DOHH2 (cell line): ENCODE measurements at regions not wholly inside any gene's neighbourhood (a gene's known extent, or its start where the extent isn't known, plus 50 kb on each side); places are given as distances from the start of the nearest gene placed in this dataset.

Experiments used
- H3F3A ChIP-seq: fragments of 200-600 bp; sonication (generic), shearing (Covaris generic); 2 replicates; pipeline ENCODE4 v1.6.0; 2016; ENCODE audit warnings: antibody characterized with exemption, mild to moderate bottlenecking; ENCODE audit not compliant: control insufficient read depth, insufficient read depth
- H3K27ac ChIP-seq: fragments of 200-600 bp; sonication (generic); 2 replicates; pipeline ENCODE4 v1.5.1; 2014; ENCODE audit warnings: low read depth, mild to moderate bottlenecking, low read length, moderate library complexity
- H3K27me3 ChIP-seq: fragments of 200-600 bp; sonication (generic); 2 replicates; pipeline ENCODE4 v1.6.1; 2014; ENCODE audit warnings: mild to moderate bottlenecking, low read length, mixed read lengths; ENCODE audit not compliant: control insufficient read depth
- H3K36me3 ChIP-seq: fragments of 200-600 bp; sonication (generic); 2 replicates; pipeline ENCODE4 v1.6.1; 2014; ENCODE audit warnings: mild to moderate bottlenecking, low read length, moderate library complexity, mixed read lengths; ENCODE audit not compliant: control insufficient read depth
- H3K4me1 ChIP-seq: fragments of 200-600 bp; sonication (generic); 2 replicates; pipeline ENCODE4 v1.6.1; 2014; ENCODE audit warnings: mild to moderate bottlenecking, low read length, mixed read lengths; ENCODE audit not compliant: control insufficient read depth
- H3K4me2 ChIP-seq: fragments of 200-600 bp; sonication (generic); 2 replicates; pipeline ENCODE4 v1.6.0; 2014; ENCODE audit warnings: mild to moderate bottlenecking, low read length, moderate library complexity
- H3K4me3 ChIP-seq: fragments of 200-600 bp; sonication (generic); 2 replicates; pipeline ENCODE4 v1.5.1; 2014; ENCODE audit warnings: mild to moderate bottlenecking, low read length, mixed read lengths
- H3K79me2 ChIP-seq: fragments of 200-600 bp; sonication (generic); 2 replicates; pipeline ENCODE4 v1.6.1; 2014; ENCODE audit warnings: mild to moderate bottlenecking, low read length, mixed read lengths; ENCODE audit not compliant: control insufficient read depth
- H3K9me2 ChIP-seq: fragments of 200-600 bp; sonication (generic); replicated peaks from 2 replicates; pipeline ENCODE4 v1.6.1; 2014; ENCODE audit warnings: mild to moderate bottlenecking, low read length, mixed read lengths; ENCODE audit not compliant: control insufficient read depth
- H3K9me3 ChIP-seq: fragments of 200-600 bp; sonication (generic); 2 replicates; pipeline ENCODE4 v1.6.1; 2014; ENCODE audit warnings: antibody characterized with exemption, low read length, mixed read lengths; ENCODE audit not compliant: control insufficient read depth, insufficient read depth
- H4K20me1 ChIP-seq: fragments of 200-600 bp; sonication (generic); 2 replicates; pipeline ENCODE4 v1.6.0; 2014; ENCODE audit warnings: low read depth, mild to moderate bottlenecking, antibody characterized with exemption, low read length, moderate library complexity; ENCODE audit not compliant: control insufficient read depth, insufficient read depth
- CTCF ChIP-seq: fragments of 200-600 bp; sonication (generic); IDR thresholded peaks from one replicate; pipeline ENCODE4 v1.5.1; 2014; ENCODE audit warnings: antibody characterized with exemption, mild to moderate bottlenecking, low read depth, low read length; ENCODE audit not compliant: poor library complexity, severe bottlenecking
- EZH2phosphoT487 ChIP-seq: fragments of 200-600 bp; sonication (generic); IDR thresholded peaks from 2 replicates; pipeline ENCODE4 v1.6.1; 2017; ENCODE audit warnings: borderline replicate concordance, mild to moderate bottlenecking, antibody characterized with exemption, low read length, moderate library complexity, mixed read lengths

GRCh38 chr10:21010615-21011014 is 113.5 kb upstream of the NEBL start:
- Histone ChIP-seq H3K9me2 (no peaks in the 10 kb centered on the region), H3K4me2 (no peak overlapping the region), H3K36me3 (no peaks in the 10 kb centered on the region), H3K27me3 (no peaks in the 10 kb centered on the region), H3K4me3 (no peak overlapping the region), H3F3A (no peaks in the 10 kb centered on the region), H4K20me1 (no peaks in the 10 kb centered on the region), H3K27ac (no peak overlapping the region), H3K9me3 (no peaks in the 10 kb centered on the region), H3K4me1 (no peaks in the 10 kb centered on the region), H3K79me2 (no peaks in the 10 kb centered on the region)
- TF ChIP-seq CTCF, result no peak
- no peak for TF ChIP-seq EZH2phosphoT487

DNA sequence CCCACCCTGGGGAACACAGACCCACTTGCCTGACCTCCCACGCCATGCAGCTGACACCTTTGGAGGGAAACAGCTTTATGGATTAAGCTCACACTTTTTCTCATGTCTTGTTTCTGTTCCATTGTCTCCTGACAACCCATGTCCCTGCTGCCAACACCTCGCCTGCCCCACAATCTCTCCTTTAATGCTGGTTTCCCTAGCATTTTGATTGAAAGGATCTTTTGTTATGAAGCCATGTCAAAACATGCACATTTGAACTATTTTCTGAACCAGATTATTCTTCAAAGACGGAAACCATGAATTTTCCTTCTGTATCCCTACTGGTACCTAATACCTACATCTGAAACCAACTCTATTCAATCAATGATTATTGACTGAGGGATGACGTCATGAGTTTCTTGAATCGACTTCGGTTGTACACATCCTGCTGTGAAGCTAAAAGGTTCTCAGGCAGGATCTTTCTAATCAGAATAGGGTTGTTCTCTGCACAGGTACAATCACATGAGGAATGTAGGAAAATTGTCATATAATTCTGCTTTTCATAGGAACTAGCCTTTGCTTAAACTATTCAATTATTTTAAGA is 106.2 kb upstream of the NEBL start:
- TF ChIP-seq CTCF (no peak), EZH2phosphoT487 (no peak)
- H3F3A ChIP-seq, result no peaks in the 10 kb centered on the region
- H3K36me3 ChIP-seq, result no peaks in the 10 kb centered on the region
- H3K4me2 ChIP-seq, result no peak overlapping the region
- H3K9me2 ChIP-seq, result no peaks in the 10 kb centered on the region
- no peaks in the 10 kb centered on the region for H3K27me3 ChIP-seq
- H3K27ac ChIP-seq, result no peak overlapping the region
- no peaks in the 10 kb centered on the region for H3K79me2 ChIP-seq
- no peak overlapping the region for H3K4me3 ChIP-seq
- H3K9me3 ChIP-seq, result no peaks in the 10 kb centered on the region
- H3K4me1 ChIP-seq, result no peaks in the 10 kb centered on the region
- H4K20me1 ChIP-seq, result no peaks in the 10 kb centered on the region

DNA sequence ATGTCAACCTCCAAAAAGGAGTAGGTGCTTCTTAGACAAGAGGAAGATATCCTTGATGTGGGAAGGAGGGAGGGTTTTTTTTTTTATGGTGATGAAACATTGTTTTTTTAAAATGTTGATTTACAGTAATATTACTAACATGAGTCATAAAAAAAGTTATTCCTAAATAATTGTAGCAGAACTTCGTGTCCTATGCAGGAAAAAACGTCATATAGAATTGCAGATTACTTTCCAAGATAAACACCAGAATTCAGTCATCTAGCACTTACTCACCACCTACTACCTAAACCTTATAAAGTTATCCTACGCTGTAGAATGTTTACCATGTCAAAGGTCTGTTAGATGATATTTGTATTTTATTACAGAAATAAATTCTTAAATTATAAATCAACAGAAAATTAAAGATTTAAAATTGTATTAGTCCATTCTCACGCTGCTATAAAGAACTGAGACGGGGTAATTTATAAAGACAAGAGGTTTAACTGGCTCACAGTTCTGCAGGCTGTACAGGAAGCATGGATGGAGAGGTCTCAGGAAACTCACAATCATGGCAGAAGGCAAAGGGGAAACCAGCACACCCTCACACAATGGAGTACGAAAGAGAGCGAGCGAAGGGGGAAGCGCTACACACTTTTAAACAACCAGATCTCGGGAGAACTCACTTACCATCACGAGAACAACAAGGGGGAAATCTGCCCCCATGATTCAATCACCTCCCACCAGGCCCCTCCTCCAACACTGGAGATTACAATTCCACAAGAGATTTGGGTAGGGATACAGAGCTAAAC is 105.2 kb upstream of the NEBL start:
- no peak overlapping the region for H3K27ac ChIP-seq
- H3F3A ChIP-seq, result no peaks in the 10 kb centered on the region
- no peak overlapping the region for H3K4me3 ChIP-seq
- no peaks in the 10 kb centered on the region for H3K27me3 ChIP-seq
- no peaks in the 10 kb centered on the region for H3K9me2 ChIP-seq
- TF ChIP-seq CTCF (no peak), EZH2phosphoT487 (no peak)
- H3K9me3 ChIP-seq, result no peaks in the 10 kb centered on the region
- H4K20me1 ChIP-seq, result no peaks in the 10 kb centered on the region
- no peaks in the 10 kb centered on the region for H3K36me3 ChIP-seq
- no peak overlapping the region for H3K4me2 ChIP-seq
- no peaks in the 10 kb centered on the region for H3K79me2 ChIP-seq
- no peaks in the 10 kb centered on the region for H3K4me1 ChIP-seq
